AG09319 (cell line): ENCODE measurements at regions not wholly inside any gene's neighbourhood (a gene's known extent, or its start where the extent isn't known, plus 50 kb on each side); places are given as distances from the start of the nearest gene placed in this dataset.

Source experiments
- DNase-seq: peaks from one replicate; pipeline ENCODE4 v3.0.0-alpha.2; 2010; ENCODE audit warnings: low read depth; ENCODE audit errors: extremely low read depth
- CTCF ChIP-seq: IDR thresholded peaks from 2 replicates; pipeline ENCODE4 v1.5.1; 2011; ENCODE audit warnings: low read depth, mild to moderate bottlenecking, inconsistent platforms, low read length, moderate library complexity

GRCh38 chr10:8575620-8576019 is 521.1 kb downstream of the GATA3 start:
- TF ChIP-seq CTCF = no peak
- DNase-seq = no peak

GRCh38 chr10:8576281-8576680 is 521.8 kb downstream of the GATA3 start:
- DNase-seq = no peak
- TF ChIP-seq CTCF = no peak

GRCh38 chr10:8576911-8577310 is 522.4 kb downstream of the GATA3 start:
- TF ChIP-seq CTCF = no peak
- DNase-seq = no peak

GRCh38 chr10:8577686-8578085 is 523.2 kb downstream of the GATA3 start:
- TF ChIP-seq CTCF = no peak
- no peak for DNase-seq

- no peak for TF ChIP-seq CTCF
- no peak for DNase-seq
These were observed 527.2 kb downstream of the GATA3 start for GRCh38 chr10:8581521-8582225.

GRCh38 chr10:8583096-8583495 is 528.6 kb downstream of the GATA3 start:
- no peak for TF ChIP-seq CTCF

GRCh38 chr10:8584666-8585065 is 530.2 kb downstream of the GATA3 start:
- DNase-seq = no peak
- TF ChIP-seq CTCF = no peak

More at GRCh38 chr10:8583096-8583495, 528.6 kb downstream of the GATA3 start:
- DNase-seq = no peak
